ENCODE measurements at regions not wholly inside any gene's neighbourhood (a gene's known extent, or its start where the extent isn't known, plus 50 kb on each side); places are given as distances from the start of the nearest gene placed in this dataset.

- TF ChIP-seq, protein P1, sequence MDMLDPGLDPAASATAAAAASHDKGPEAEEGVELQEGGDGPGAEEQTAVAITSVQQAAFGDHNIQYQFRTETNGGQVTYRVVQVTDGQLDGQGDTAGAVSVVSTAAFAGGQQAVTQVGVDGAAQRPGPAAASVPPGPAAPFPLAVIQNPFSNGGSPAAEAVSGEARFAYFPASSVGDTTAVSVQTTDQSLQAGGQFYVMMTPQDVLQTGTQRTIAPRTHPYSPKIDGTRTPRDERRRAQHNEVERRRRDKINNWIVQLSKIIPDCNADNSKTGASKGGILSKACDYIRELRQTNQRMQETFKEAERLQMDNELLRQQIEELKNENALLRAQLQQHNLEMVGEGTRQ (IDR thresholded peaks at IDR 0.05), result no peak
- TF ChIP-seq MYC (IDR thresholded peaks at IDR 0.05; ENCODE audit: borderline replicate concordance, low read length), result no peak
- no peak for TF ChIP-seq RAD21 (conservative IDR thresholded peaks at IDR 0.05 in 1 of 2, IDR thresholded peaks at IDR 0.05 in 1 of 2)
- TF ChIP-seq BHLHE40 (IDR thresholded peaks at IDR 0.05; ENCODE audit: low read depth, low read length), result no peak
- no peak for TF ChIP-seq CTCF (IDR thresholded peaks at IDR 0.05)
- no peak for TF ChIP-seq POLR2AphosphoS2 (conservative IDR thresholded peaks at IDR 0.05; ENCODE audit: low read length)
- no peak for TF ChIP-seq POLR2A (IDR thresholded peaks at IDR 0.05; ENCODE audit: low read length)
- no peak for TF ChIP-seq HDAC2 (IDR thresholded peaks at IDR 0.05)
- TF ChIP-seq MAFK (IDR thresholded peaks at IDR 0.05; ENCODE audit: partially characterized antibody), result no peak
- TF ChIP-seq MAZ (IDR thresholded peaks at IDR 0.05; ENCODE audit: borderline replicate concordance, low read depth, low read length), result no peak
- no peak for TF ChIP-seq NPAS2 (CRISPR knock-in tag; IDR thresholded peaks at IDR 0.05; ENCODE audit: borderline replicate concordance)
Measured at GRCh38 chr3:86748015-86748414, 242.9 kb downstream of the VGLL3 start.

Measured in A549 (cell line).